PC-3 (cell line): ENCODE measurements at regions not wholly inside any gene's neighbourhood (a gene's known extent, or its start where the extent isn't known, plus 50 kb on each side); places are given as distances from the start of the nearest gene placed in this dataset.

ENCODE experiments used
- ATAC-seq: fragments of 200-7000 bp; cut with Tn5 transposase; 2 replicates; pipeline ENCODE4 v1.9.1; 2020; ENCODE audit warnings: mild to moderate bottlenecking, moderate library complexity
- BruUV-seq: library from RNA; stranded (reverse); fragments of 400-500 nt; replicated peaks from 2 replicates; lab custom pipeline; 2021; lab: Mats Ljungman, UMichigan
- CTCF ChIA-PET: fragments of 300-600 bp; sonication (Branson Sonifier 250); formaldehyde crosslinking; loops from one replicate; lab custom pipeline; 2022; ENCODE audit warnings: antibody characterized with exemption; lab: Charles Lee
- POLR2A ChIA-PET: fragments of 300-600 bp; sonication (Branson Sonifier 250); formaldehyde crosslinking; loops from one replicate; lab custom pipeline; 2022; ENCODE audit warnings: antibody characterized with exemption; ENCODE audit not compliant: unreplicated experiment; lab: Charles Lee
- DNase-seq: peaks from one replicate; pipeline ENCODE4 v3.0.0-alpha.2; 2015
- H2AFZ ChIP-seq: fragments of 300-600 bp; sonication (generic); 2 replicates; pipeline ENCODE4 v1.6.0; 2016; ENCODE audit warnings: antibody characterized with exemption, low read length
- H3F3A ChIP-seq: fragments of 300-600 bp; sonication (generic); one replicate; pipeline ENCODE4 v1.6.0; 2017; ENCODE audit warnings: antibody characterized with exemption, low read length, control low read depth, mild to moderate bottlenecking; ENCODE audit not compliant: unreplicated experiment
- H3K27ac ChIP-seq: fragments of 300-600 bp; sonication (generic); 2 replicates; pipeline ENCODE4 v1.5.1; 2016; ENCODE audit warnings: mild to moderate bottlenecking, low read length
- H3K27me3 ChIP-seq: fragments of 300-600 bp; sonication (generic); 2 replicates; pipeline ENCODE4 v1.6.1; 2016; ENCODE audit warnings: low read length, mixed read lengths
- H3K36me3 ChIP-seq: fragments of 300-600 bp; sonication (generic); 2 replicates; pipeline ENCODE4 v1.6.1; 2016; ENCODE audit warnings: low read depth, mixed run types, low read length, mixed read lengths
- H3K4me1 ChIP-seq: fragments of 300-600 bp; sonication (generic); 2 replicates; pipeline ENCODE4 v1.5.1; 2016; ENCODE audit warnings: low read length; ENCODE audit not compliant: insufficient read depth
- H3K4me2 ChIP-seq: fragments of 300-600 bp; sonication (generic); 2 replicates; pipeline ENCODE4 v1.6.0; 2016; ENCODE audit warnings: low read length
- H3K4me3 ChIP-seq: fragments of 300-600 bp; sonication (generic); 2 replicates; pipeline ENCODE4 v1.5.1; 2016; ENCODE audit warnings: mild to moderate bottlenecking, low read length, mixed read lengths
- H3K79me2 ChIP-seq: fragments of 300-600 bp; sonication (generic); 2 replicates; pipeline ENCODE4 v1.6.1; 2017; ENCODE audit warnings: low read length, mixed read lengths
- H3K9ac ChIP-seq: fragments of 300-600 bp; sonication (generic); 2 replicates; pipeline ENCODE4 v1.6.0; 2016; ENCODE audit warnings: mild to moderate bottlenecking, low read length
- H3K9me2 ChIP-seq: fragments of 300-600 bp; sonication (generic); replicated peaks from 2 replicates; pipeline ENCODE4 v1.6.1; 2016; ENCODE audit warnings: mixed run types, low read length, mixed read lengths
- H3K9me3 ChIP-seq: fragments of 300-600 bp; sonication (generic); 2 replicates; pipeline ENCODE4 v1.6.1; 2016; ENCODE audit warnings: low read length, mixed read lengths
- H4K20me1 ChIP-seq: fragments of 300-600 bp; sonication (generic); 2 replicates; pipeline ENCODE4 v1.6.1; 2016; ENCODE audit warnings: low read length, mixed read lengths
- EZH2 ChIP-seq: fragments of 300-600 bp; sonication (generic); IDR thresholded peaks from one replicate; pipeline ENCODE4 v1.6.1; 2017; ENCODE audit warnings: antibody characterized with exemption, mild to moderate bottlenecking, low read length; ENCODE audit not compliant: unreplicated experiment
- EZH2phosphoT487 ChIP-seq: fragments of 300-600 bp; sonication (generic); IDR thresholded peaks from 2 replicates; pipeline ENCODE4 v1.6.1; 2018; ENCODE audit warnings: mild to moderate bottlenecking, antibody characterized with exemption, low read length, borderline replicate concordance
- intact Hi-C: fragments of 100-400 bp; cut with micrococcal nuclease; formaldehyde crosslinking; loops from 2 replicates; pipeline ENCODE4 v1.9.0; 2023
- TF ChIP-seq, protein P1 (sequence below): fragments of 300-600 bp; sonication (generic); conservative IDR thresholded peaks from 2 replicates; pipeline ENCODE4 v1.5.1; 2017; ENCODE audit warnings: antibody characterized with exemption, low read depth, mild to moderate bottlenecking, low read length

DNA sequence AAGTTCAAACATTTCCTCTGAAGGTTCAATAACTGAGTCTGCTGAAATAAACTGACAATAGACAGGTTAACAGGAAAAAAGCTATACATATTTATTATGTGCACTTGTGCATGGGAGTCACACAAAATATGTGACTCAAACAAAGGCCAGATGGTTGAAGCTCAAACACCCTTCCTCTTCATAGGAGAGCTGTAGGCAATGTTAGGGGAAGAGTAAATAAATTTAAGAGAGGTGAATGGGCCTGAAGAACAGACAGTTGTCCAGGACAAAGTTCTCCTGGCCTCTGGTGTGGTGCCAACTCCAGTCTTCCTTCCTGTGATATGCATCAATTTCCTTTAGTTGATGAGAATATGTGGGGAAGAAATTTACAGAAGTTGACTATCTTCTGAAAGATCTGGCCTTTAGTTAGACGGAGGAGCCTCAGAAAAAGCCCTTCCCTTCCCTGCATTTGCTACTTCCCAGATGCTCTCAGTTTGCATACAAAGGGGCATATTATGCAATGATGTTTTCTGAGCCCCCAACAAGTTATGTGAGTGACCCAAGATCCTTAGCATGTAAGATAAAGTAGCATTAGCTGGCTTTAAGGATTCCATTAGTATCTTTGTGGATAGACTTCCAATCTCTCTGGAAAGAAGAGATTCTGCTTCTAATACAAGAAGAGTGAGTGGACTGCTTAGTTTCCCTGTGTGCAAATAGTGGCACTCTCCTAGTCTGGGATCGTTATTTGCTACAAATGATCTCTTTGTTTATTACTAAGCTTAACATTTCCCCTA, 96.4 kb upstream of the IGSF10 start:
- H3K4me2 ChIP-seq, result no peak overlapping the region
- CTCF ChIA-PET, result no interaction called here
- no peak overlapping the region for H3K4me3 ChIP-seq
- no peaks in the 10 kb centered on the region for H4K20me1 ChIP-seq
- H3K79me2 ChIP-seq, result no peaks in the 10 kb centered on the region
- DNase-seq (no peak), ATAC-seq (no peak)
- intact Hi-C loops, result no loop called here
- H3K9me2 ChIP-seq, result no peaks in the 10 kb centered on the region
- H3K9me3 ChIP-seq, result no peaks in the 10 kb centered on the region
- H3K9ac ChIP-seq, result no peak overlapping the region
- POLR2A ChIA-PET, result no interaction called here
- H3K27ac ChIP-seq, result no peak overlapping the region
- no peak overlapping the region for H2AFZ ChIP-seq
- no TSS peak for BruUV-seq
- H3F3A ChIP-seq, result no peaks in the 10 kb centered on the region
- no peaks in the 10 kb centered on the region for H3K27me3 ChIP-seq
- no peak for TF ChIP-seq EZH2phosphoT487
- no peak for TF ChIP-seq EZH2
- TF ChIP-seq, protein P1, sequence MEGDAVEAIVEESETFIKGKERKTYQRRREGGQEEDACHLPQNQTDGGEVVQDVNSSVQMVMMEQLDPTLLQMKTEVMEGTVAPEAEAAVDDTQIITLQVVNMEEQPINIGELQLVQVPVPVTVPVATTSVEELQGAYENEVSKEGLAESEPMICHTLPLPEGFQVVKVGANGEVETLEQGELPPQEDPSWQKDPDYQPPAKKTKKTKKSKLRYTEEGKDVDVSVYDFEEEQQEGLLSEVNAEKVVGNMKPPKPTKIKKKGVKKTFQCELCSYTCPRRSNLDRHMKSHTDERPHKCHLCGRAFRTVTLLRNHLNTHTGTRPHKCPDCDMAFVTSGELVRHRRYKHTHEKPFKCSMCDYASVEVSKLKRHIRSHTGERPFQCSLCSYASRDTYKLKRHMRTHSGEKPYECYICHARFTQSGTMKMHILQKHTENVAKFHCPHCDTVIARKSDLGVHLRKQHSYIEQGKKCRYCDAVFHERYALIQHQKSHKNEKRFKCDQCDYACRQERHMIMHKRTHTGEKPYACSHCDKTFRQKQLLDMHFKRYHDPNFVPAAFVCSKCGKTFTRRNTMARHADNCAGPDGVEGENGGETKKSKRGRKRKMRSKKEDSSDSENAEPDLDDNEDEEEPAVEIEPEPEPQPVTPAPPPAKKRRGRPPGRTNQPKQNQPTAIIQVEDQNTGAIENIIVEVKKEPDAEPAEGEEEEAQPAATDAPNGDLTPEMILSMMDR, result no peak
- H3K4me1 ChIP-seq, result peaks cover 8% of the 10 kb centered on the region
- no peaks in the 10 kb centered on the region for H3K36me3 ChIP-seq

DNA sequence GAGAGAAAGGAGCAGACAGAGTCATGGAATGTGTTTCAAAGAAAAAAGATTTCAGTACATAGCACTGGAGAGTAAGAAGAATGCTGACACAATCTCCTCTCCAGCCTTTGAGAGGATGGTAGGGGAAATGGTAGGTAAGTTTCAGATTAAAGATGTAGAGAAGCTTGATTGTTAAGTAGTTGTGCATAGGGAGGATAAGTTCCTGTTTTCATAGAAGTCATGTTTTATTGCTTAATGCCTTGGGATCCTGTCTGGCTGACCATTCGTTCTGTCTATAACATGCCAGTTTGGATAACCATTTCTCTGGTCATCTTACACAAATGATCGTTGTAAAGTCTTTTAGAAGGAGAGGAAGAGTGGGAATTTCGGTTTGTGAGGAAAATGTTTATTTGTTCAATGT, 95.7 kb upstream of the IGSF10 start:
- CTCF ChIA-PET, result no interaction called here

DNA sequence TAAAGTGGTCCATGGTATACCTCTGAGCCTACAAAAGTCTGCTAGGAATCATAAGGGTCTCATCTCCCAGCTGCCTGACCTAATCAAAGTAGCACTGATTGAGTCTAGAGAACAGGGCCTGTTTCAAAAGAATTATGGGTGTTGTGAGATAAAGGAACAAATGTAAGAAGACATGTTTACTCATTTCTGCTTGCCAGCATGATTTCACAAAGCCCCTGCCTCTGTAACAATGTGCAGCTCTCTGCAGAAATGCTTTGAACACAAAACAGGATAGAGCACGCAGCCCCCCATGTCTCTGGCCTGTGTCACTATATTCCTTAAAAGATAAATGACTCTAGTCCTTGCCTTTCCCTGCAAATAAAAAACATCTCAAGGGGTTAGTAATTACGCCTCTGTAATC, 94.7 kb upstream of the IGSF10 start:
- H3K79me2 ChIP-seq, result no peaks in the 10 kb centered on the region
- H2AFZ ChIP-seq, result no peak overlapping the region
- ATAC-seq (no peak), DNase-seq (no peak)
- intact Hi-C loops, result no loop called here
- H3K4me2 ChIP-seq, result no peak overlapping the region
- ChIA-PET CTCF (no interaction called here), POLR2A (no interaction called here)
- no peak for TF ChIP-seq EZH2phosphoT487
- TF ChIP-seq EZH2, result no peak
- TF ChIP-seq, protein P1, result no peak
- no peaks in the 10 kb centered on the region for H3K27me3 ChIP-seq
- H4K20me1 ChIP-seq, result no peaks in the 10 kb centered on the region
- H3K9me2 ChIP-seq, result no peaks in the 10 kb centered on the region
- H3K9me3 ChIP-seq, result no peaks in the 10 kb centered on the region
- H3K36me3 ChIP-seq, result no peaks in the 10 kb centered on the region
- BruUV-seq, result no TSS peak
- H3F3A ChIP-seq, result no peaks in the 10 kb centered on the region
- H3K4me1 ChIP-seq, result no peaks in the 10 kb centered on the region; the same call in 1 of the 2 replicates
- no peak overlapping the region for H3K27ac ChIP-seq
- H3K9ac ChIP-seq, result no peak overlapping the region
- no peak overlapping the region for H3K4me3 ChIP-seq

More for the DNA sequence above, 95.7 kb upstream of the IGSF10 start:
- Histone ChIP-seq H4K20me1 (no peaks in the 10 kb centered on the region), H3K79me2 (no peaks in the 10 kb centered on the region), H3K27me3 (no peaks in the 10 kb centered on the region), H3K27ac (no peak overlapping the region), H3K9me2 (no peaks in the 10 kb centered on the region), H3K4me2 (no peak overlapping the region), H3F3A (no peaks in the 10 kb centered on the region), H3K9me3 (no peaks in the 10 kb centered on the region), H3K9ac (no peak overlapping the region), H3K4me3 (no peak overlapping the region), H3K4me1 (peaks cover 2% of the 10 kb centered on the region; the same call in 1 of the 2 replicates), H2AFZ (no peak overlapping the region), H3K36me3 (no peaks in the 10 kb centered on the region)
- TF ChIP-seq, protein P1, result no peak
- intact Hi-C loops, result no loop called here
- ATAC-seq, result no peak
- BruUV-seq, result no TSS peak
- DNase-seq, result no peak
- POLR2A ChIA-PET, result no interaction called here
